HG02763 (cell line): ENCODE measurements at regions not wholly inside any gene's neighbourhood (a gene's known extent, or its start where the extent isn't known, plus 50 kb on each side); places are given as distances from the start of the nearest gene placed in this dataset.

Experiments used
- ATAC-seq: cut with Tn5 transposase; IDR thresholded peaks from one replicate; pipeline ENCODE4 v1.9.1; 2021; ENCODE audit warnings: mild to moderate bottlenecking, moderate library complexity; ENCODE audit not compliant: unreplicated experiment

GRCh38 chr1:228914700-228915099 lies 179.4 kb downstream of the RHOU start:
- no peak for ATAC-seq

- no peak for ATAC-seq
Measured at GRCh38 chr1:228917342-228917741, 182.1 kb downstream of the RHOU start.

GRCh38 chr1:228917755-228918154 lies 182.5 kb downstream of the RHOU start:
- no peak for ATAC-seq

- no peak for ATAC-seq
Measured at GRCh38 chr1:228918335-228918734, 183.1 kb downstream of the RHOU start.

GRCh38 chr1:228919914-228920313 lies 184.6 kb downstream of the RHOU start:
- ATAC-seq, result no peak

- no peak for ATAC-seq
Measured at GRCh38 chr1:228920831-228921230, 185.6 kb downstream of the RHOU start.

GRCh38 chr1:228921481-228921880 lies 186.2 kb downstream of the RHOU start:
- ATAC-seq, result no peak

GRCh38 chr1:228922722-228923376 lies 187.6 kb downstream of the RHOU start:
- no peak for ATAC-seq

GRCh38 chr1:228923973-228924686 lies 188.9 kb downstream of the RHOU start:
- no peak for ATAC-seq

- ATAC-seq, result no peak
Measured at GRCh38 chr1:228925691-228926090, 190.4 kb downstream of the RHOU start.

- ATAC-seq, result no peak
Measured at GRCh38 chr1:228927421-228927820, 192.1 kb downstream of the RHOU start.

- no peak for ATAC-seq
Measured at GRCh38 chr1:228927946-228928898, 192.9 kb downstream of the RHOU start.

- no peak for ATAC-seq
Measured at GRCh38 chr1:228929476-228930027, 194.3 kb downstream of the RHOU start.

GRCh38 chr1:228930479-228930957 lies 195.2 kb downstream of the RHOU start:
- no peak for ATAC-seq

- no peak for ATAC-seq
Measured at GRCh38 chr1:228933753-228934152, 198.5 kb downstream of the RHOU start.

GRCh38 chr1:228935198-228935663 lies 200.0 kb downstream of the RHOU start:
- no peak for ATAC-seq

GRCh38 chr1:228935855-228936727 lies 200.8 kb downstream of the RHOU start:
- ATAC-seq, result no peak

GRCh38 chr1:228936881-228937280 lies 201.6 kb downstream of the RHOU start:
- ATAC-seq, result no peak

GRCh38 chr1:228937351-228937750 lies 202.1 kb downstream of the RHOU start:
- no peak for ATAC-seq
